GM18909 (cell line): ENCODE measurements at regions not wholly inside any gene's neighbourhood (a gene's known extent, or its start where the extent isn't known, plus 50 kb on each side); places are given as distances from the start of the nearest gene placed in this dataset.
"Not testable (repeated sequence)": the region's sequence is repeated elsewhere in the genome, so short reads cannot be mapped to it uniquely, and the experiment has no call there.

Source experiments
- ATAC-seq: cut with Tn5 transposase; IDR thresholded peaks from one replicate; pipeline ENCODE4 v1.9.1; 2021; ENCODE audit warnings: mild to moderate bottlenecking; ENCODE audit not compliant: unreplicated experiment, poor library complexity

- ATAC-seq: no peak
Observed at GRCh38 chr2:160583813-160584537, 90.4 kb upstream of the RBMS1 start.

- ATAC-seq: no peak
Observed at GRCh38 chr2:160584972-160585494, 91.4 kb upstream of the RBMS1 start.

- ATAC-seq: no peak
Observed at GRCh38 chr2:160590664-160591063, 97.1 kb upstream of the RBMS1 start.

- no peak for ATAC-seq
Observed at GRCh38 chr2:160592401-160592800, 98.8 kb upstream of the RBMS1 start.

GRCh38 chr2:160592993-160593392 lies 99.4 kb upstream of the RBMS1 start:
- no peak for ATAC-seq

- ATAC-seq: no peak
Observed at GRCh38 chr2:160596441-160596840, 102.8 kb upstream of the RBMS1 start.

- not testable (repeated sequence) for ATAC-seq
Observed at GRCh38 chr2:160600437-160600836, 106.8 kb upstream of the RBMS1 start.

GRCh38 chr2:160602073-160602472 lies 108.5 kb upstream of the RBMS1 start:
- ATAC-seq: no peak

GRCh38 chr2:160603771-160604510 lies 110.3 kb upstream of the RBMS1 start:
- no peak for ATAC-seq

GRCh38 chr2:160606341-160606740 lies 112.7 kb upstream of the RBMS1 start:
- no peak for ATAC-seq

- ATAC-seq: no peak
Observed at GRCh38 chr2:160608599-160608998, 115.0 kb upstream of the RBMS1 start.

- no peak for ATAC-seq
Observed at GRCh38 chr2:160609346-160609745, 115.7 kb upstream of the RBMS1 start.

GRCh38 chr2:160610041-160610440 lies 116.4 kb upstream of the RBMS1 start:
- ATAC-seq: no peak

GRCh38 chr2:160612266-160612856 lies 118.8 kb upstream of the RBMS1 start:
- no peak for ATAC-seq

- no peak for ATAC-seq
Observed at GRCh38 chr2:160613466-160614153, 120.0 kb upstream of the RBMS1 start.

- ATAC-seq: no peak
Observed at GRCh38 chr2:160614391-160614790, 120.8 kb upstream of the RBMS1 start.

GRCh38 chr2:160615706-160616105 lies 122.1 kb upstream of the RBMS1 start:
- ATAC-seq: no peak

GRCh38 chr2:160616149-160616548 lies 122.5 kb upstream of the RBMS1 start:
- ATAC-seq: no peak

- ATAC-seq: no peak
Observed at GRCh38 chr2:160621748-160622147, 128.1 kb upstream of the RBMS1 start.

- not testable (repeated sequence) for ATAC-seq
Observed at GRCh38 chr2:160628020-160628637, 134.5 kb upstream of the RBMS1 start.
